ENCODE measurements at regions not wholly inside any gene's neighbourhood (a gene's known extent, or its start where the extent isn't known, plus 50 kb on each side); places are given as distances from the start of the nearest gene placed in this dataset.

DNA sequence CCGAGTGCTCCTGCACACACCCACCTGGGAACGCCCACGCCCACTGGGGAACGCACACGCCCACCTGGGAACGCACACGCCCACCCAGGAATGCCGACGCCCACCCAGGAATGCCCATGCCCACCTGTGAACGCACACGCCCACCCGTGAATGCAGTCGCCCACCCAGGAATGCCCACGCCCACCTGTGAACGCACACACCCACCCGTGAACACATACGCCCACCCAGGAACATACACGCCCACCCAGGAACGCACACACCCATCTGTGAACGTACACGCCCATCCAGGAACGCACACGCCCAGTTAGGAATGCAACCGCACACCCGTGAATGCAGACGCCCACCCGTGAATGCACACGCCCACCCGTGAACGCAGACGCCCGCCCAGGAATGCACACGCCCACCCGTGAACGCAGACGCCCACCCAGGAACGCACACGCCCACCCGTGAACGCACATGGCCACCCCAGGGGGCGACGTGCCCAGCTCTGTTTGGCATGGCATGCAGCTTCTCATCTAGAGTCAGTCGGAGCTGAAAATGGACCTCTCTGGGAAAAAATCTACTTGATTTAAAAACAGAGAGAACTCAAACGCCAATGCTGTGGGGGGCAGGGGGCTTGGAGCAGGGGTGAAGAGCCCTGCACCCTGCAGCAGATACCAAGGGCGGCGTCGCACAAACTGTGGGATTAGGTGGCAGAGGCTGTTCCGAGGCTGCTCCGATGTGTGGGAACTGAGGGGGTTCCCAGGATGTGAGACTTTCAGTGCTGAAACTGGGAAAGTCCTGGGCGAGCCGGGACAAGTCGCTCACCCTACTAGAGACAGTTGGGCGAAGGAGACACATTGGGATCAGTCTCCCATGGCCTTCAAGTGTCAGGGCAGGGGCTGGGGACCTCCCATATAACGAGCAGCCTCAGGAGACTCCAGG, 83.3 kb downstream of the MYEOV start:
- Histone ChIP-seq H4K20me1 (ENCODE audit: control insufficient read depth, insufficient read depth, insufficient read length) (peaks cover 3% of the 10 kb centered on the region), H3K23me2 (ENCODE audit: insufficient read length, low read depth, low read length, poor library complexity, severe bottlenecking) (no peaks in the 10 kb centered on the region)
- H3K27ac Mint-ChIP-seq, result peak overlapping the region in 1 of 3 experiments; percentile 89; a peak in 1 of 7 replicates

More for the DNA sequence above, 83.3 kb downstream of the MYEOV start:
- Histone ChIP-seq H2BK120ac (ENCODE audit: low read depth, low read length, poor library complexity, severe bottlenecking) (no peak overlapping the region), H3K79me2 (ENCODE audit: insufficient read depth, low read length) (no peaks in the 10 kb centered on the region), H3T11ph (ENCODE audit: low read length) (no peak overlapping the region), H3K27ac (ENCODE audit: insufficient read length, low read depth, low read length) (no peak overlapping the region), H2AK5ac (ENCODE audit: insufficient read length, low read length) (no peak overlapping the region), H4K8ac (replicated peaks; ENCODE audit: insufficient read length, low read depth, low read length) (no peak overlapping the region), H2AFZ (ENCODE audit: low read length) (no peak overlapping the region), H4K5ac (ENCODE audit: insufficient read length, low read depth, low read length) (no peak overlapping the region), H2BK5ac (ENCODE audit: insufficient read length, low read length) (no peak overlapping the region), H3K9me3 (ENCODE audit: control insufficient read depth, low read depth, low read length) (no peaks in the 10 kb centered on the region), H3K56ac (ENCODE audit: insufficient read length, low read depth, low read length) (no peak overlapping the region), H3K79me1 (ENCODE audit: insufficient read depth, low read depth, low read length, poor library complexity, severe bottlenecking) (no peaks in the 10 kb centered on the region), H3K23ac (ENCODE audit: insufficient read length, low read depth, low read length) (no peak overlapping the region), H2BK12ac (ENCODE audit: insufficient read length, low read depth, low read length) (no peak overlapping the region), H3K4me2 (ENCODE audit: insufficient read depth, insufficient read length, low read length) (no peak overlapping the region), H3K4ac (ENCODE audit: low read depth, low read length) (no peak overlapping the region), H3K27me3 (ENCODE audit: insufficient read depth, low read length) (no peaks in the 10 kb centered on the region), H3K9ac (ENCODE audit: extremely low read depth, insufficient read length, low read length) (no peak overlapping the region), H2BK20ac (ENCODE audit: low read depth, low read length, poor library complexity, severe bottlenecking) (no peak overlapping the region), H3K4me1 (ENCODE audit: insufficient read depth, low read length) (peaks cover 2% of the 10 kb centered on the region; the same call in 1 of the 2 replicates), H2BK15ac (ENCODE audit: low read depth, low read length) (no peak overlapping the region), H3K18ac (ENCODE audit: insufficient read length, low read depth, low read length) (no peak overlapping the region), H3K14ac (ENCODE audit: insufficient read depth, low read length) (no peak overlapping the region), H4K91ac (ENCODE audit: insufficient read length, low read depth, low read length) (no peak overlapping the region)
- no peak for TF ChIP-seq CTCF (conservative IDR thresholded peaks at IDR 0.05)
- Mint-ChIP-seq H3K4me1 (peaks cover 5 to 9% of the 10 kb centered on the region in 2 experiments; a peak in 3 of 4 replicates), H3K27me3 (ENCODE audit: low read depth) (no peaks in the 10 kb centered on the region; the same call in none of the 2 replicates), H3K36me3 (ENCODE audit: insufficient read depth in 1 of 3, low read depth in 3 of 3) (no peaks in the 10 kb centered on the region), H3K9me3 (peaks cover 0 to 4% of the 10 kb centered on the region in 2 experiments; a peak in 2 of 5 replicates), H3K4me3 (no peak overlapping the region)
- DNase-seq, result no peak
- WGBS (ENCODE audit: extremely low coverage, insufficient read length, low lambda C conversion rate), result no CpG with 5 or more reads among the region's 54 CpGs

Measured in H9 (cell line).